ENCODE measurements at regions not wholly inside any gene's neighbourhood (a gene's known extent, or its start where the extent isn't known, plus 50 kb on each side); places are given as distances from the start of the nearest gene placed in this dataset.

DNA sequence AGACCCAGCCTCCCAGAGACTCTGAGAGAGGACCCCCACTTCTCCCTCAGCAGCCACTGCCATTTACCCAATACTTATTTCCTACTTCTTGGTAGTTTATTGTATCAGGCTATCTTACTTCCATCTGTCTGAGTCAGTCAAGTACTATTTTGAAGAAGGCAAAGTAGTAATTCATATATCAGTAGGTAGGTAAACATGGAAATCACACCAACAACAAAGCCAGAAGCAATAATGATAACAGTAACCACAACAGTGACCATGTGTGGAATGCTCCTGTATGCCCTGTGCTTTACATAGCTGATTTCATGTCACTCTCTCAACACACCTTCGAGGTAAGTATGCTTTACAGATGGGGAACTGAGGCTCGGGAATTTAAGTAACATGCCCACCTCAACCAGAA lies 173.0 kb downstream of the BCL11A start:
- TF ChIP-seq CTCF (IDR thresholded peaks at IDR 0.05) (peak in 1 of 6 experiments; percentile 10), POLR2A (IDR thresholded peaks at IDR 0.05) (no peak)

Measured in Peyer's patch (tissue), 4 donors.